RCC 7860 (cell line): ENCODE measurements at regions not wholly inside any gene's neighbourhood (a gene's known extent, or its start where the extent isn't known, plus 50 kb on each side); places are given as distances from the start of the nearest gene placed in this dataset.

Experiments used
- DNase-seq: peaks from one replicate; pipeline ENCODE4 v3.0.0-alpha.2; 2015; ENCODE audit warnings: low spot score
- FAIRE-seq: peaks from 2 replicates; lab custom pipeline; 2012; peaks lifted over from hg19 to GRCh38; lab: Jason Lieb, UNC

DNA sequence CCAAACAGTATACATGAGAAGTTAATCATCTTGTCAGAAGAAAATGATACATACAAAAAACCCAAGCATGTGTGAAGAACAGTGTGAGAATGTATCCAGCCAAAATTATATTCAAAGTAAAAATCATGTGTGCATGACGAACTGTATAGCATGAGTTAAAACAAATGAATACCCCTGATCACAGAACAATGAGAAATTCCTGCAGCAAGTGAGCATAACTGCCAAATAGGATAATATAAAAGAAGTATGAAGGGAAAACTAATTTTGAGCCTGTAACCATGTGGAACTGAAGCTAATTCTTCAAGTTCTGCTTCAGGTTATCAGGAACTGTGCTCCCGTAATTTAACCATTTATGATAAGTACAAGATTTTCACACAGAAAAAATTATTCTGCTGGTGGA, 56.5 kb upstream of the AMN1 start:
- FAIRE-seq, result no peak
- DNase-seq, result no peak

GRCh38 chr12:31783996-31784645, 55.3 kb upstream of the AMN1 start:
- no peak for DNase-seq
- no peak for FAIRE-seq

DNA sequence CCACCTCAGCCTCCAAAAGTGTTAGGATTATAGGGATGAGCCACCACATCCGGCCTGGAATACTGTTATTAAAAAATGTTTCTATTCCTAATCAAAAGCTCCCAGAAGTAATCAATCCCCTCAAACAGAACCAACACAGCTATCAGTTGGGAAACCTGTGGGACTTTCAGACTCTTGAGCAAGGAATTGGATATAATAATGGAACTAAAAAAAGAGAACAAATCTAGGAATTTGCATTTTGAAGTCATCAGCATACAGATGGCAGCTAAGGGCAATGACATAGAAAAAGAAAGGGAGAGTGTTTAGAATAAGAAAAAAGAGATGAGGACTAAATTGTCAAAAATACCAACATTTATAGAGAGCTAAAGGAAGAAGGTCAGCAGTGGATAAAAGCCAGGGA, 54.7 kb upstream of the AMN1 start:
- FAIRE-seq, result no peak
- DNase-seq, result no peak

DNA sequence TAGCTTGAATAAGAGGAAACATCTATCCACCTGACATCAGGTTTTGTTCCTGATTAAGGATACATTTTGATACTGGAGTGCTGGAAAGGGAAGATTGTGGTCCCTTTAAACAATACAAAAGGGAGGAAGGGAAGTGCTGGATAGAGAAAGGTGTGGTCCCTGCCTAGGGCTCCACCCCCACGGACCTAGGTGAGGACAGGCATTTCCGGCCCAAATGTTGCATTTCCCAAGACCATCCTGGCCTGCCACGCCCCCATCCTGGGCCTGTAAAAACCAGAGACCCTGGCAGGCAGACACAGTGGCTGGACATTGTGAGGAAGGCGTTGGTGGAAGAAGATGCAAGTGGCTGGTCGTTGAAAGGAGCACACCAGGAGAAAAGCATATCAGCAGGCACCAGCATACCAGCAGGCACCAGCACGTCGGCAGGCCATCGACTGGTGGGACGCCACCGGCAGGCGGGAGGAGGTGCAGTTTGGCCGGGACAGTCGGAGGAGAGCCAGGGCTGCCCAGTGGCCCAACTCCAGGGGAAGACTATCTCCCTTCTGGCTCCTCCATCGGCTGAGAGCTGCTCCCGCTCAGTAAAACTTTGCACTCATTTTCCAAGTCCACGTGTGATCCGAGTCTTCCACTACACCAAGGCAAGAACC, 53.2 kb upstream of the AMN1 start:
- FAIRE-seq (no peak), DNase-seq (no peak)

- FAIRE-seq, result no peak
- no peak for DNase-seq
Observed at GRCh38 chr12:31780096-31780495, 51.3 kb upstream of the AMN1 start.

- no peak for DNase-seq
- no peak for FAIRE-seq
Observed at GRCh38 chr12:31778687-31779086, 49.9 kb upstream of the AMN1 start.
